ENCODE measurements at regions not wholly inside any gene's neighbourhood (a gene's known extent, or its start where the extent isn't known, plus 50 kb on each side); places are given as distances from the start of the nearest gene placed in this dataset.

GRCh38 chr16:17945080-17945601 is 391.4 kb downstream of the NPIPA8 start:
- in situ Hi-C loops (cut with MboI; ENCODE audit: low sequenced_read_pairs in 4 of 4): no loop called here
- TF ChIP-seq, protein P1, sequence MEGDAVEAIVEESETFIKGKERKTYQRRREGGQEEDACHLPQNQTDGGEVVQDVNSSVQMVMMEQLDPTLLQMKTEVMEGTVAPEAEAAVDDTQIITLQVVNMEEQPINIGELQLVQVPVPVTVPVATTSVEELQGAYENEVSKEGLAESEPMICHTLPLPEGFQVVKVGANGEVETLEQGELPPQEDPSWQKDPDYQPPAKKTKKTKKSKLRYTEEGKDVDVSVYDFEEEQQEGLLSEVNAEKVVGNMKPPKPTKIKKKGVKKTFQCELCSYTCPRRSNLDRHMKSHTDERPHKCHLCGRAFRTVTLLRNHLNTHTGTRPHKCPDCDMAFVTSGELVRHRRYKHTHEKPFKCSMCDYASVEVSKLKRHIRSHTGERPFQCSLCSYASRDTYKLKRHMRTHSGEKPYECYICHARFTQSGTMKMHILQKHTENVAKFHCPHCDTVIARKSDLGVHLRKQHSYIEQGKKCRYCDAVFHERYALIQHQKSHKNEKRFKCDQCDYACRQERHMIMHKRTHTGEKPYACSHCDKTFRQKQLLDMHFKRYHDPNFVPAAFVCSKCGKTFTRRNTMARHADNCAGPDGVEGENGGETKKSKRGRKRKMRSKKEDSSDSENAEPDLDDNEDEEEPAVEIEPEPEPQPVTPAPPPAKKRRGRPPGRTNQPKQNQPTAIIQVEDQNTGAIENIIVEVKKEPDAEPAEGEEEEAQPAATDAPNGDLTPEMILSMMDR (IDR thresholded peaks at IDR 0.05 in 4 of 5, conservative IDR thresholded peaks at IDR 0.05 in 1 of 5): no peak
- TF ChIP-seq POLR2A (IDR thresholded peaks at IDR 0.05): no peak
- no peak overlapping the region for H3K4me3 ChIP-seq

GRCh38 chr16:17944345-17944744 is 392.2 kb downstream of the NPIPA8 start:
- no peak overlapping the region for H3K4me3 ChIP-seq
- in situ Hi-C loops (cut with MboI; ENCODE audit: low sequenced_read_pairs in 4 of 4) (no loop called here), intact Hi-C loops (cut with DNase I; ENCODE audit: low total_unique reads) (no loop called here)
- H3K9me3 ChIP-seq: no peaks in the 10 kb centered on the region
- no peaks in the 10 kb centered on the region for H3K27me3 ChIP-seq
- H3K4me1 ChIP-seq: peaks cover 0 to 3% of the 10 kb centered on the region in 2 donors
- H3K27ac ChIP-seq: no peak overlapping the region
- DNase-seq (no peak), ATAC-seq (no peak)
- TF ChIP-seq, protein P1 (IDR thresholded peaks at IDR 0.05 in 4 of 5, conservative IDR thresholded peaks at IDR 0.05 in 1 of 5): no peak
- no peak for TF ChIP-seq POLR2A (IDR thresholded peaks at IDR 0.05)
- H3K36me3 ChIP-seq: no peaks in the 10 kb centered on the region

More at GRCh38 chr16:17945080-17945601, 391.4 kb downstream of the NPIPA8 start:
- Histone ChIP-seq H3K4me1 (peaks cover 0 to 3% of the 10 kb centered on the region in 2 donors), H3K27me3 (no peaks in the 10 kb centered on the region), H3K9me3 (no peaks in the 10 kb centered on the region), H3K36me3 (no peaks in the 10 kb centered on the region), H3K27ac (no peak overlapping the region)
- intact Hi-C loops (cut with DNase I; ENCODE audit: low total_unique reads): no loop called here
- no peak for ATAC-seq
- DNase-seq: no peak

DNA sequence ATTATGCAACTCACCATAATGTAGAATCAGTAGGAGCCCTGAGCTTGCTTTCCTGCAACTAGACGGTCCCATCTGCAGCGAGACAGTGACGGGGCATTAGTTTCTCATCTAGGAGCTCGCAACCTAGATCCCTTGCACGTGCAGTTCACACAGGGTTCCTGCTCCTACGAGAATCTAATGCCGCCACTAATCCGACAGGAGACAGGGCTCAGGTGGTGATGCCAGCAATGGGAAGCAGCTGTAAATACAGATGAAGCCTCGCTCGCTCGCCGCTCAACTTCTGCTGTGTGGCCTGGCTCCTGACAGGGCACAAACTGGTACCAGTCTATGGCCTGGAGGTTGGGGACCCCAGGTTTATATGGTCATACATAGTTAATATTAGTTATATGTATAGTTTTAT is 394.5 kb downstream of the NPIPA8 start:
- Histone ChIP-seq H3K4me1 (peaks cover 0 to 3% of the 10 kb centered on the region in 2 donors), H3K27me3 (no peaks in the 10 kb centered on the region), H3K4me3 (no peak overlapping the region), H3K36me3 (no peaks in the 10 kb centered on the region), H3K9me3 (no peaks in the 10 kb centered on the region), H3K27ac (no peak overlapping the region)
- ATAC-seq (no peak), DNase-seq (no peak)
- no peak for TF ChIP-seq POLR2A (IDR thresholded peaks at IDR 0.05)
- TF ChIP-seq, protein P1 (IDR thresholded peaks at IDR 0.05 in 4 of 5, conservative IDR thresholded peaks at IDR 0.05 in 1 of 5): no peak
- intact Hi-C loops (cut with DNase I; ENCODE audit: low total_unique reads) (no loop called here), in situ Hi-C loops (cut with MboI; ENCODE audit: low sequenced_read_pairs in 4 of 4) (no loop called here)

DNA sequence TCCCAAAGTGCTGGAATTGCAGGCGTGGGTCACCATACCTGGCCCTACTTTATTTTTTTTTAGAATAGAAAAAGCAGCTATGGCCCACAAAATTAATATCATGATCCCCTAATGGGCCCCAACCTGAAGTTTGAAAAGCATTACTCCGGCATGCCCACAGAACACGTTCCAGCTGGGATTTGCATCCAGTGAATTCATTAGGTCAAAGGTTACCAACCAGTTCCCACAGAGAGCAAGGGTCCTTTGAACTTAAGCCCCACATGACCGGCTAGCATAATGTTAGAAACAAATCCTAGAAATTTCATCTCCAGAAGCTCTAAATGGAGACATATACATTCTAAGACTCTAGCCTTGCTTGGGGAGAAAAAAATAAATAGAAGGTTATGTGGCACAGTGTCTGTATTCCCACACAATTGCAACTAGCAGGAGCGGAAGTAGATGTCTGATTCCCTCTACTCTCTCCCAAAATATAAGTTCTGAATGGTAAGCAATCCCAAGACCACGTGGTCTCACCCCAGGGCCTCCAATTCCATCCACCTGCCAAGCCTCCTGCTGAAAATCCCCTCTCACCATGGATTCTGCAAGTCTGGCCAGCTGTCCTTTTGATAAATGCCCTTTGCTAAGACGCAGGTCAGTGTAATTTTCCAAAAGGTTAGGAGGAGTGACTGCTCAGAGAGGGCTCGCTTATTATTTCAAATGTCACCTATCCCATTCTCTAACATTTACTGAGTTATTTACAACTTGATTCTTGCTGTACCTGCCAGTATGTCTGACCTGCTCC is 395.8 kb downstream of the NPIPA8 start:
- intact Hi-C loops (cut with DNase I; ENCODE audit: low total_unique reads): no loop called here
- no peak overlapping the region for H3K27ac ChIP-seq
- no peak for DNase-seq
- in situ Hi-C loops (cut with MboI; ENCODE audit: low sequenced_read_pairs in 4 of 4): no loop called here
- H3K4me1 ChIP-seq: peaks cover 0 to 3% of the 10 kb centered on the region in 2 donors
- no peaks in the 10 kb centered on the region for H3K9me3 ChIP-seq
- H3K36me3 ChIP-seq: no peaks in the 10 kb centered on the region
- ATAC-seq: no peak
- H3K27me3 ChIP-seq: no peaks in the 10 kb centered on the region
- TF ChIP-seq POLR2A (IDR thresholded peaks at IDR 0.05): no peak
- TF ChIP-seq, protein P1 (IDR thresholded peaks at IDR 0.05 in 4 of 5, conservative IDR thresholded peaks at IDR 0.05 in 1 of 5): no peak
- H3K4me3 ChIP-seq: no peak overlapping the region
